HG03521 (cell line): ENCODE measurements at regions not wholly inside any gene's neighbourhood (a gene's known extent, or its start where the extent isn't known, plus 50 kb on each side); places are given as distances from the start of the nearest gene placed in this dataset.
"Not testable (repeated sequence)": the region's sequence is repeated elsewhere in the genome, so short reads cannot be mapped to it uniquely, and the experiment has no call there.

Experiments
- ATAC-seq: cut with Tn5 transposase; IDR thresholded peaks from one replicate; pipeline ENCODE4 v1.9.1; 2021; ENCODE audit warnings: mild to moderate bottlenecking, moderate library complexity; ENCODE audit not compliant: unreplicated experiment

- no peak for ATAC-seq
Observed at GRCh38 chr6:150681578-150682395, 82.1 kb downstream of the PLEKHG1 start.

- ATAC-seq, result no peak
Observed at GRCh38 chr6:150683320-150683719, 83.6 kb downstream of the PLEKHG1 start.

DNA sequence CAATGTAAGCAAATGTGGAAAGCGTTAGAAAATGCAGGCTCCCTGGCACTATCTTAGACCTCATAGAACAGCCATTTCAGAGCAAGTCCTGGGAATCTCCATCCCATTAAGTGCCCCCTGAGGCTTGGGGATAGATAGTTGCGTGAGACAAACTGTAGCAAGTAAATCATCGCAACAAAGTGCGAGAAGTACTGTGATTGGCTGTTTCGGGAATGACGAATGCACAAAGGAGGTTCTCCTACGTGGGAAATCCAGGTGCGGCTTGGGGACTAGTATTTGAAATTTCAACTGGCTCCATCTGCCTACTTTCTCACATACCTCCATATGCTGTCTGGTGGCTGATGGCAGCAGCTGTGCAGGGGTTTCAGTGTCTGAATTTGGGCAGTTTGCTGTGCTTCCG is 84.5 kb downstream of the PLEKHG1 start:
- ATAC-seq, result no peak

- no peak for ATAC-seq
Observed at GRCh38 chr6:150684714-150685459, 85.2 kb downstream of the PLEKHG1 start.

GRCh38 chr6:150685860-150686259 is 86.2 kb downstream of the PLEKHG1 start:
- peak; percentile 55 for ATAC-seq

DNA sequence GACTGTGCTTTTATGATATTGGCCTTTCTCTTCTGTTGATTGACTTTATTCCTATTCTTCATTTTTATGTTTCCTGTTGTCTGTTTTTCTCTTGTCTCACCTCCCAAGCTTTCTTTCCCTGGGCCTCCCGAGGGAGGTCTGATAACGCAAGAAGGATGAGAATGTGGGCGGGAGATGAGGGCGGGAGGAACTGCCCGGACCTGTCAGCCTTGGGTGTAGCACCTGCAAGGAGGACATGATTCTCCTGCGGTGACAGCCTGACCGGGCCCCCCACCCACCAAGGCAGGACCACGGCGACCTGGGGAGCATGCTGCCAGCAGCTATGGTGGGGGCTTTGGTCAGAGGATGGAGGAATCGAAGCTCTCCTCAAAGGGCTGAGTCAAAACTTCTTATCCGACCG is 86.9 kb downstream of the PLEKHG1 start:
- no peak for ATAC-seq

- ATAC-seq, result no peak
Observed at GRCh38 chr6:150687508-150687907, 87.8 kb downstream of the PLEKHG1 start.

- ATAC-seq, result no peak
Observed at GRCh38 chr6:150689900-150690590, 90.4 kb downstream of the PLEKHG1 start.

DNA sequence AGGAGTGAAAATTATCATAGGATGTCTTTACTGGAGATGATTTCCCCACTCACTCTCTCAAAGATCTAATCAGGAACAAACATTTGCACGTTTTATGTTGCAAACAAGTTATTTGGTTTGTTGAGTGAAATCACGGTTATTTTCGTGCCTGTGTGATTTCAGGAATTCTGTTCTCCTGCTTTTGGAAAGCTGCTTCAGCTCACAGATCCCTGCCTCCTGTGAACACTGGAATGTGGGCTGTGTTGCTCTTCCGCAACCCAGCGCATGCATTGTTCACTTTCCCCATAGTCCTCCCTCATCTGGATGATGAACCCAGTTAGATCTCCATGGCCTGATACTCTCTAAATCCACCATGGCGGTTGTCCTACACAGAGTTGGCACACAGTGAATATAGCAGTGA is 91.0 kb downstream of the PLEKHG1 start:
- no peak for ATAC-seq

DNA sequence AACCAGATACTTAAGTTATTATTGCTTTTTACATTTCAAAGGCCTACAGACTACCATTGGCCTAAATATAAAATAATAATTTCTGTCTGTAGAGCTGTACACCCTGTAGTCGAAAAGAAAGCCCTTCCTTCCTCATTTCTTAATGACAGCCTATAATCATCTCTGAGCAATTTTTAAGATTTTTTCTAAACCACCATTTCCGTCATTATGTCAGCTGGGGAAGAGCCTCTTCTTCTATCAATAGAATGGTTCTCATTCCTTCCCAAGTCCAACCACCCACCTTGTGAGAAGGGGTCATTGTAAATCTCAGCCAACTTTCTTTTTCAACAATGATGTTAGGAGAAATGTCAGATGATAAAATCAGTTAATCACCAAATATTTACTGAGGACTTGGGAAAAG is 91.8 kb downstream of the PLEKHG1 start:
- ATAC-seq, result no peak

- peak; percentile 74 for ATAC-seq
Observed at GRCh38 chr6:150692604-150693003, 92.9 kb downstream of the PLEKHG1 start.

DNA sequence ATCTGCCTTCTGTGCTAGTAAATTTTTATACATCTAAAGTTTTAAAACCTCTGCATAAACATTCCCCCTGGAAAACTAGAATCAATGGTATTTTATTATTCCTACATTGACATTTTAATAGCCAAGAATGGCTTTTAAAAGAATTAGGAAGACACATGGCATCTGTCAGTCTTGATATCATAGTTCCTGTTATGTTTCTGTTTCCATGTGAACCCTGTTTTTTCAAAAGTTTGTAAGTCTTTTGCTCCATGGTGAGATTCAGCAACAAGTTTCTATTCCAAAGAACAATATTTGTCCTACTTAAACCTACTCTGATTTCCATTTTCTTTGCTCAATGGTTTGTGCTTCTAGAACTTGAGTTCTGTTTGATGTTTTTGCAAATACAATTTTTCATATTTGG is 95.2 kb downstream of the PLEKHG1 start:
- ATAC-seq, result no peak

GRCh38 chr6:150695652-150696051 is 96.0 kb downstream of the PLEKHG1 start:
- ATAC-seq, result no peak

DNA sequence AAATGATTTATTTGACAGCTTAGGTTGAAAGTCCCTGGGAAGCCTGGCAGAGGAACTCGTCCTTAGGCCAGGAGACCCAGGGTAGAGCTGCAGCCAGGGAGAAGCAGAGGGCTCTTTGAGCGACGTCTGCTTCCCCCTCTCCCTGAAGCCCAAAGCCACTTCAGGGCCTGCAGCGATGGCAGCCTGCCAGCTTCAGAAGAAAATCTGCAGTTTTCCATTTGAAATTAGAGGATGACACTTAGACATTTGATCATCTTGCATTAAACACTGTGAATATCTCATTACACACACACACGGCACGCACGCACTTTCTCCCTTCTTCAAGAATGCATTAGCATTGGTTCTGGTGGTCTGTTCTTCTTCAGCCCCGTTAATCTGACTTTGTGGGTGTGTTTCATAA is 96.5 kb downstream of the PLEKHG1 start:
- no peak for ATAC-seq

GRCh38 chr6:150696918-150697317 is 97.2 kb downstream of the PLEKHG1 start:
- not testable (repeated sequence) for ATAC-seq

- ATAC-seq, result no peak
Observed at GRCh38 chr6:150697515-150697914, 97.8 kb downstream of the PLEKHG1 start.

DNA sequence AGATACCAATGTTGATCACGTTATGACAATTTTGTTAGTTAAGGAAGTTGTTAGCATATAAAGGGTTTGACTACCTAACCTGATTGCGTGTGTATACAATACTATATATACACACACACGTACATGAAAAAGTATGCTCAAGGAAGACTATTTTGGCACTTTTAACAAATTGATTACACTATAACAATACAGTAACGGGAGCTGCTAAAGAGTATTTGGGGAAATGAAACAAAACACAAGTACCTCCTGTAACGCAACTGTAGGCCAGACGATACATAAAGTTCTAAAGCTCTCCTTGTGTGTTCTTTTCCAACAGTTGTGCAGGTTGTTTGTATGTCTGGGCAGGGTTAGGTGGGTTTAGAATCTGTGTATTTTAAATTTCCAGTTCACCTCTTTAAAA is 98.7 kb downstream of the PLEKHG1 start:
- peak; percentile 54 for ATAC-seq

GRCh38 chr6:150702675-150703074 is 103.0 kb downstream of the PLEKHG1 start:
- no peak for ATAC-seq

DNA sequence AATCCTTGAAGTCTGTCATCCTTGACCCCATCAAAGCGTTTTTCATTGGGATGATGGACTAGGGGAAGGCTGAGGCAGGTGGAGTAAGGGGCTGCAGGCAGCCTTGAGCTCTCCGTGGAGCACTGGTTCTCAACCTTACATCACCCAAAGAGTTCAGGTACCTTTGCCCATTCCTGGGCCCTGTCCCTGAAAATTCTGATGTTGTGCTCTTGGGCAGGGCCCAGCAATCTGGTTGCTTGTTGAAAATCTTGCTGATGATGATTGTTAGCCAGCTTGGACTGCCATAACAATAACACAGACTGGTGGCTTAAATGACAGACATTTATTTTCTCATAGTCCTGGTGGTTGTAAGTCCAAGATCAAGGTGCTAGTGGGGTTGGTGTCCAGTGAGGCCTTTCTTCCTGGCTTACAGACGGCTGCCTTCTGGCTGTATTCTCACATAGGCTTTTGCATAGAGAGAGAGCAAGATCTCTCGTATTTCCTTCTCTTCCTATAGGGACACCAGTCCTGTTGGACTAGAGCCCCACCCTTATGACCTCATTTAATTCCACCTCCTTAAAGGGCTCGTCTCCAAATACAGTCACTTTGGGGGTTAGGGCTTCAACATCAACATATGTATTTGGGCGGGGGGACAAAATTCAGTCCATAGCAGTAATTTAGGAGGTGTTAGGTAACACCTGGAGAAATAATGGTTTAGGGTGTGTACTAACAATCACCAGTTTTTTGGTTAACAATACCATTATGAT is 104.9 kb downstream of the PLEKHG1 start:
- ATAC-seq, result no peak

- ATAC-seq, result no peak
Observed at GRCh38 chr6:150705392-150705791, 105.7 kb downstream of the PLEKHG1 start.

- no peak for ATAC-seq
Observed at GRCh38 chr6:150710236-150710635, 110.6 kb downstream of the PLEKHG1 start.
